K562 (cell line): ENCODE measurements at regions not wholly inside any gene's neighbourhood (a gene's known extent, or its start where the extent isn't known, plus 50 kb on each side); places are given as distances from the start of the nearest gene placed in this dataset.

Experiments used
- ATAC-seq: fragments of 200-7000 bp; cut with Tn5 transposase; 3 replicates; pipeline ENCODE4 v1.9.1; 2020; ENCODE audit warnings: moderate library complexity
- BruUV-seq: library from RNA; stranded (reverse); fragments of 400-500 nt; replicated peaks from 2 replicates; lab custom pipeline; 2021; lab: Mats Ljungman, UMichigan
- CTCF ChIA-PET: fragments of 300-600 bp; formaldehyde crosslinking; extraction: SDS; loops from one replicate; lab custom pipeline; 2021; ENCODE audit warnings: low intra/inter-chr PET ratio; lab: Yijun Ruan, JAX
- POLR2A ChIA-PET: fragments of 300-600, 350-650 bp; sonication (Branson Sonifier 250); formaldehyde crosslinking; extraction: SDS; loops from one replicate; lab custom pipeline; 2021; ENCODE audit warnings: antibody characterized with exemption, inconsistent platforms; lab: Yijun Ruan, JAX
- DNase-seq, 4 experiments: peaks; one replicate each; pipeline versions ENCODE4 v3.0.0 to v3.0.0-alpha.2; 2011 to 2018; ENCODE audit warnings: low spot score in 3 of 4, mixed read lengths in 3 of 4; ENCODE audit errors: extremely low read depth in 1 of 4
- FAIRE-seq: peaks from 2 replicates; lab custom pipeline; 2011; peaks lifted over from hg19 to GRCh38; lab: Jason Lieb, UNC
- H2AFZ ChIP-seq: 2 replicates; pipeline ENCODE4 v1.6.0; 2011; ENCODE audit warnings: low read depth, low read length, control low read depth, inconsistent platforms
- H3K27ac ChIP-seq: fragments of 200-600 bp; 3 replicates; pipeline ENCODE4 v1.8.0; 2011; ENCODE audit warnings: low read depth, mild to moderate bottlenecking, control low read depth, inconsistent platforms, low read length, moderate library complexity, mixed read lengths; ENCODE audit errors: extremely low read depth
- H3K27me3 ChIP-seq, 2 experiments: fragments of 300-600 bp in 1 of 2; 2 replicates in 1 of 2; 3 replicates in 1 of 2; pipeline versions ENCODE4 v1.6.0 to v1.8.0; 2011; ENCODE audit warnings: inconsistent platforms in 2 of 2, low read length in 2 of 2, mild to moderate bottlenecking in 1 of 2, mixed read lengths in 1 of 2, moderate library complexity in 1 of 2; ENCODE audit not compliant: control insufficient read depth in 2 of 2, insufficient read depth in 2 of 2
- H3K36me3 ChIP-seq: fragments of 300-600 bp; 3 replicates; pipeline ENCODE4 v1.8.0; 2011; ENCODE audit warnings: mild to moderate bottlenecking, low read length, inconsistent platforms; ENCODE audit not compliant: control insufficient read depth, insufficient read depth
- H3K4me1 ChIP-seq, 2 experiments: fragments of 200-600 bp in 1 of 2; replicated peaks in 1 of 2; 2 replicates in 1 of 2; 3 replicates in 1 of 2; pipeline versions ENCODE4 v1.5.1 to v1.8.0; 2011; ENCODE audit warnings: inconsistent platforms in 2 of 2, low read length in 2 of 2, mild to moderate bottlenecking in 1 of 2, mixed read lengths in 1 of 2, moderate library complexity in 1 of 2; ENCODE audit not compliant: control insufficient read depth in 2 of 2, insufficient read depth in 2 of 2
- H3K4me2 ChIP-seq: 2 replicates; pipeline ENCODE4 v1.6.1; 2011; ENCODE audit warnings: low read length, control low read depth, inconsistent platforms, mixed read lengths; ENCODE audit not compliant: insufficient read depth
- H3K4me3 ChIP-seq: fragments of 200-600 bp; sonication (generic), shearing (Covaris generic); 2 replicates; pipeline ENCODE4 v1.5.1; 2016; ENCODE audit warnings: control low read depth, inconsistent platforms
- H3K79me2 ChIP-seq: fragments of 200-600 bp; 3 replicates; pipeline ENCODE4 v1.8.0; 2011; ENCODE audit warnings: low read length, inconsistent platforms; ENCODE audit not compliant: control insufficient read depth, insufficient read depth
- H3K9ac ChIP-seq, 2 experiments: 2 replicates each; pipeline versions ENCODE4 v1.6.0 to v1.6.1; 2011; ENCODE audit warnings: low read depth in 2 of 2, low read length in 2 of 2, control low read depth in 1 of 2, inconsistent platforms in 1 of 2, mild to moderate bottlenecking in 1 of 2, mixed read lengths in 1 of 2; ENCODE audit not compliant: insufficient read depth in 1 of 2
- H3K9me1 ChIP-seq: one replicate; pipeline ENCODE4 v1.6.0; 2011; ENCODE audit warnings: inconsistent platforms, mild to moderate bottlenecking, low read length, moderate library complexity; ENCODE audit not compliant: control insufficient read depth, insufficient read depth
- H3K9me3 ChIP-seq: replicated peaks from 2 replicates; pipeline ENCODE4 v1.5.1; 2011; ENCODE audit warnings: low read depth, low read length, inconsistent platforms; ENCODE audit not compliant: control insufficient read depth, insufficient read depth
- H4K20me1 ChIP-seq: replicated peaks from 2 replicates; pipeline ENCODE4 v1.6.1; 2011; ENCODE audit warnings: low read length, inconsistent platforms, mixed read lengths; ENCODE audit not compliant: control insufficient read depth, insufficient read depth
- COPS2 ChIP-seq: fragments of 450-650 bp; conservative IDR thresholded peaks from 2 replicates; pipeline ENCODE4 v1.6.1; 2016; ENCODE audit warnings: mild to moderate bottlenecking, moderate library complexity
- CTBP1 ChIP-seq: fragments of 450-650 bp; IDR thresholded peaks from 2 replicates; pipeline ENCODE4 v1.6.1; 2016; ENCODE audit warnings: borderline replicate concordance
- FOSL1 ChIP-seq: fragments of 200-800 bp; sonication (Bioruptor generic); conservative IDR thresholded peaks from 2 replicates; pipeline ENCODE4 v1.6.1; 2016; ENCODE audit warnings: missing genetic modification characterization, missing compliant biosample characterization
- KDM5B ChIP-seq: fragments of 200-600 bp; sonication (generic); IDR thresholded peaks from 2 replicates; pipeline ENCODE4 v1.6.1; 2012; ENCODE audit warnings: low read depth, mild to moderate bottlenecking, moderate library complexity, low read length, control low read depth, inconsistent platforms; ENCODE audit not compliant: insufficient replicate concordance
- LCOR ChIP-seq: sonication (generic); formaldehyde crosslinking; IDR thresholded peaks from 2 replicates; pipeline ENCODE4 v1.8.0; 2022; ENCODE audit warnings: mild to moderate bottlenecking, missing genetic modification reagents
- PHTF2 ChIP-seq: fragments of 250-450 bp; sonication (Bioruptor Pico); IDR thresholded peaks from 2 replicates; pipeline ENCODE4 v1.5.0; 2021; ENCODE audit warnings: mild to moderate bottlenecking
- PTTG1 ChIP-seq: fragments of 450-650 bp; IDR thresholded peaks from 2 replicates; pipeline ENCODE4 v1.6.1; 2016; ENCODE audit warnings: low read depth, mild to moderate bottlenecking, missing genetic modification characterization, missing compliant biosample characterization
- SP1 ChIP-seq: sonication (generic); formaldehyde crosslinking; IDR thresholded peaks from 2 replicates; pipeline ENCODE4 v1.8.1; 2022; ENCODE audit warnings: mild to moderate bottlenecking, missing genetic modification reagents
- TEAD1 ChIP-seq, 2 experiments: fragments of 450-650 bp in 1 of 2; sonication (generic) in 1 of 2; formaldehyde crosslinking; IDR thresholded peaks; 2 replicates each; pipeline versions ENCODE4 v1.4.0 to v1.8.0; 2020 to 2022; ENCODE audit warnings: mild to moderate bottlenecking in 2 of 2, missing genetic modification reagents in 1 of 2
- TEAD4 ChIP-seq, 2 experiments: sonication (generic) in 1 of 2; formaldehyde crosslinking in 1 of 2; IDR thresholded peaks; 2 replicates each; pipeline versions ENCODE4 v1.6.1 to v1.8.0; 2012 to 2022; ENCODE audit warnings: borderline replicate concordance in 1 of 2, inconsistent platforms in 1 of 2, low read length in 1 of 2, mild to moderate bottlenecking in 1 of 2, missing genetic modification reagents in 1 of 2
- ZFX ChIP-seq: sonication (generic); formaldehyde crosslinking; IDR thresholded peaks from 2 replicates; pipeline ENCODE4 v1.8.0; 2022; ENCODE audit warnings: mild to moderate bottlenecking, missing genetic modification reagents, moderate library complexity
- ZNF232 ChIP-seq: sonication (generic); formaldehyde crosslinking; IDR thresholded peaks from 2 replicates; pipeline ENCODE4 v1.8.0; 2022; ENCODE audit warnings: mild to moderate bottlenecking, missing genetic modification reagents
- ZNF586 ChIP-seq: fragments of 450-650 bp; formaldehyde crosslinking; conservative IDR thresholded peaks from 2 replicates; pipeline ENCODE4 v1.4.0; 2020; ENCODE audit warnings: mild to moderate bottlenecking, moderate library complexity
- ZZZ3 ChIP-seq: fragments of 450-650 bp; IDR thresholded peaks from 2 replicates; pipeline ENCODE4 v1.6.1; 2016; ENCODE audit warnings: antibody characterized with exemption, mild to moderate bottlenecking, moderate library complexity
- WGBS: fragments of 100-300 bp; shearing (Covaris generic); methylation state at CpG from one replicate; pipeline ENCODE4 v1.1.6; 2016; ENCODE audit warnings: low coverage, mixed read lengths; ENCODE audit not compliant: insufficient coverage; ENCODE audit errors: missing lambda C conversion rate; 5-methylcytosine and 5-hydroxymethylcytosine counted together
- in situ Hi-C: fragments of 300-500 bp; cut with MboI; formaldehyde crosslinking; loops from 4 replicates; pipeline ENCODE4 v1.15.0; 2018; ENCODE audit warnings: inconsistent platforms, mixed read lengths
- intact Hi-C: fragments of 100-400 bp; cut with micrococcal nuclease; formaldehyde crosslinking; loops from 2 replicates; pipeline ENCODE4 v1.14.2; 2022
- TF ChIP-seq, protein P1 (sequence below): fragments of 450-650 bp; IDR thresholded peaks from 2 replicates; pipeline ENCODE4 v1.6.1; 2016; ENCODE audit warnings: mild to moderate bottlenecking
- TF ChIP-seq, protein P2 (sequence below): fragments of 450-650 bp; formaldehyde crosslinking; conservative IDR thresholded peaks from 2 replicates; pipeline ENCODE4 v1.4.0; 2022; ENCODE audit warnings: mild to moderate bottlenecking, missing genetic modification characterization

DNA sequence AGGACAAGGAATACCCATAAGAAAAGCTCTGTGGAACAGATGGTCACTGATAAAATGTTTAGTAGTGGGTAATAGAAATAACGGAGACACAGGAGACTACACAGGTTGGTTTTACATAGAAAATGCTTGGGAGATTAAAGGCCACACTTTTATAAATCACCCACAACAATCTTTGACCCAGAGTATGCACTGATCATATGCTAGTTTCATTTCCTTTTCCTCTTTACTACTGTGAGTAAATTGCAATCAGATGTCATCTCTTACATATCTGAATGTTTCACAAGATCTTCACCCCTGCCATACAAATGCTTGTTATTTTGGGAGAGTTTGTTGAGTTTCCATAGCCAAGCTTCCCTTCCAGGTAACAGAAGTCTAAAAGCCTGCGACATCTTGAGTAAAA is 978.4 kb upstream of the KLHL29 start:
- WGBS: 0% methylated on average over 2 of the region's 2 CpGs
- ATAC-seq: no peak
- intact Hi-C loops: no loop called here

More for the DNA sequence above, 978.4 kb upstream of the KLHL29 start:
- ChIA-PET POLR2A (no interaction called here), CTCF (no interaction called here)
- Histone ChIP-seq H3K27ac (no peak overlapping the region), H3K79me2 (no peaks in the 10 kb centered on the region), H3K9ac (no peak overlapping the region), H4K20me1 (no peaks in the 10 kb centered on the region), H3K36me3 (no peaks in the 10 kb centered on the region), H3K9me1 (no peaks in the 10 kb centered on the region), H3K27me3 (no peaks in the 10 kb centered on the region), H2AFZ (no peak overlapping the region), H3K9me3 (no peaks in the 10 kb centered on the region; the same call in 1 of the 2 replicates), H3K4me2 (no peak overlapping the region), H3K4me3 (no peak overlapping the region), H3K4me1 (no peaks in the 10 kb centered on the region)
- in situ Hi-C loops: no loop called here
- FAIRE-seq (no peak), DNase-seq (no peak)
- BruUV-seq: no TSS peak
- TF ChIP-seq, protein P1, sequence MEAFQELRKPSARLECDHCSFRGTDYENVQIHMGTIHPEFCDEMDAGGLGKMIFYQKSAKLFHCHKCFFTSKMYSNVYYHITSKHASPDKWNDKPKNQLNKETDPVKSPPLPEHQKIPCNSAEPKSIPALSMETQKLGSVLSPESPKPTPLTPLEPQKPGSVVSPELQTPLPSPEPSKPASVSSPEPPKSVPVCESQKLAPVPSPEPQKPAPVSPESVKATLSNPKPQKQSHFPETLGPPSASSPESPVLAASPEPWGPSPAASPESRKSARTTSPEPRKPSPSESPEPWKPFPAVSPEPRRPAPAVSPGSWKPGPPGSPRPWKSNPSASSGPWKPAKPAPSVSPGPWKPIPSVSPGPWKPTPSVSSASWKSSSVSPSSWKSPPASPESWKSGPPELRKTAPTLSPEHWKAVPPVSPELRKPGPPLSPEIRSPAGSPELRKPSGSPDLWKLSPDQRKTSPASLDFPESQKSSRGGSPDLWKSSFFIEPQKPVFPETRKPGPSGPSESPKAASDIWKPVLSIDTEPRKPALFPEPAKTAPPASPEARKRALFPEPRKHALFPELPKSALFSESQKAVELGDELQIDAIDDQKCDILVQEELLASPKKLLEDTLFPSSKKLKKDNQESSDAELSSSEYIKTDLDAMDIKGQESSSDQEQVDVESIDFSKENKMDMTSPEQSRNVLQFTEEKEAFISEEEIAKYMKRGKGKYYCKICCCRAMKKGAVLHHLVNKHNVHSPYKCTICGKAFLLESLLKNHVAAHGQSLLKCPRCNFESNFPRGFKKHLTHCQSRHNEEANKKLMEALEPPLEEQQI: no peak
- TF ChIP-seq ZZZ3 (no peak), PHTF2 (CRISPR knock-in tag) (no peak), TEAD4 (IDR thresholded peaks at IDR 0.05; ENCODE audit: low read length) (no peak), TEAD4 (CRISPR knock-in tag; IDR thresholded peaks at IDR 0.05; ENCODE audit: borderline replicate concordance) (no peak), CTBP1 (no peak), ZNF232 (no peak), KDM5B (no peak), ZNF586 (CRISPR knock-in tag) (no peak), TEAD1 (CRISPR knock-in tag; IDR thresholded peaks at IDR 0.05) (no peak), FOSL1 (tag) (no peak), COPS2 (no peak), ZFX (CRISPR knock-in tag) (no peak), LCOR (CRISPR knock-in tag) (no peak), PTTG1 (tag) (no peak), SP1 (CRISPR knock-in tag) (no peak)
- TF ChIP-seq, protein P2, sequence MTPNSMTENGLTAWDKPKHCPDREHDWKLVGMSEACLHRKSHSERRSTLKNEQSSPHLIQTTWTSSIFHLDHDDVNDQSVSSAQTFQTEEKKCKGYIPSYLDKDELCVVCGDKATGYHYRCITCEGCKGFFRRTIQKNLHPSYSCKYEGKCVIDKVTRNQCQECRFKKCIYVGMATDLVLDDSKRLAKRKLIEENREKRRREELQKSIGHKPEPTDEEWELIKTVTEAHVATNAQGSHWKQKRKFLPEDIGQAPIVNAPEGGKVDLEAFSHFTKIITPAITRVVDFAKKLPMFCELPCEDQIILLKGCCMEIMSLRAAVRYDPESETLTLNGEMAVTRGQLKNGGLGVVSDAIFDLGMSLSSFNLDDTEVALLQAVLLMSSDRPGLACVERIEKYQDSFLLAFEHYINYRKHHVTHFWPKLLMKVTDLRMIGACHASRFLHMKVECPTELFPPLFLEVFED (CRISPR knock-in tag): no peak
